ES-I3 (cell line): ENCODE measurements at regions not wholly inside any gene's neighbourhood (a gene's known extent, or its start where the extent isn't known, plus 50 kb on each side); places are given as distances from the start of the nearest gene placed in this dataset.

Experiments used
- H3K36me3 ChIP-seq: 2 replicates; pipeline ENCODE4 v1.6.1; 2013; ENCODE audit warnings: mild to moderate bottlenecking, low read length, control low read depth, moderate library complexity; ENCODE audit not compliant: insufficient read depth
- H3K4me1 ChIP-seq: 2 replicates; pipeline ENCODE4 v1.6.1; 2013; ENCODE audit warnings: mild to moderate bottlenecking, control low read depth, low read length; ENCODE audit not compliant: insufficient read depth
- H3K9ac ChIP-seq: 2 replicates; pipeline ENCODE4 v1.6.1; 2013; ENCODE audit warnings: low read depth, mild to moderate bottlenecking, low read length, moderate library complexity
- H3K9me3 ChIP-seq: 2 replicates; pipeline ENCODE4 v1.6.1; 2013; ENCODE audit warnings: mild to moderate bottlenecking, low read length, moderate library complexity; ENCODE audit not compliant: control insufficient read depth, insufficient read depth

DNA sequence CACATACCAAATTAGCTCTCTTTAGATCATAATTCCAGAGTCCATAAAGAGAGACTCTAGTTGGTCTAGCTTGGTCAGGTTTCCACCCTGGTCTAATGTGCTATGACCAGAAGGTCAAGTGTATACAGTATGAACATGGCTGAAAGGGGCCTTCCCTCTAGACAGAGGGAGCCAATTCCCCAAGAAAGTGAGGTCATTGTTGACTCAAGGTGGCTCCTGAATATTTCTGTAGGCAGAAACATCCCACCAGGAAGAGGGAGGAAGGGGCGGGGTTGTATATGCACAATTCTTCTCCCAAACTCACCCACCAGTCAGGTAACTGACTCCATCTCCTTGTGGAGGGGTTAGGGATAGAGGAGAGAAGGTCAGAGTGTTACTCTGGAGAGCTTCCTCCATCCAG is 281.8 kb upstream of the PLET1 start:
- H3K9ac ChIP-seq: no peak overlapping the region
- no peaks in the 10 kb centered on the region for H3K36me3 ChIP-seq
- H3K9me3 ChIP-seq: peaks cover 9% of the 10 kb centered on the region; the same call in 1 of the 2 replicates
- H3K4me1 ChIP-seq: no peaks in the 10 kb centered on the region

DNA sequence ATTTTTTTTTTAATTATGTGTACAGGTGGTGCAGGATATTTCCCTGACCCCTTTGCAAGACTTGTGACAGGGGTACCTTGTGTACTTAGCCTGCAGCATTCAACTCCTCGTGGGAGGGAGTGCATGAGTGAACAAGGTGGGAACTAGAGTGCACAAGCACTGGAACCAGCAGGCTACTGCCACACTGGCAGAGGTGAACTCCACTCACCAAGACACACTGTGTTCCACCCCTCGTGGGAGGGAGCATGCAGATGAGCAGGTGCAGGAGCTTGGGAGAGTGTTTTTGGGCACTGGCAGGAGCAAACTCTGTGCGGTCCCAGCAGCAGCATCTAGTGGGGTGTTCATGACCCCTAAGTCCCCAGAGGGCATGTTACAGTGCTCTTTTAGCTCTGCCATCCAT is 282.7 kb upstream of the PLET1 start:
- H3K9ac ChIP-seq: no peak overlapping the region
- no peaks in the 10 kb centered on the region for H3K4me1 ChIP-seq
- no peaks in the 10 kb centered on the region for H3K36me3 ChIP-seq
- peaks cover 9% of the 10 kb centered on the region; the same call in 1 of the 2 replicates for H3K9me3 ChIP-seq

DNA sequence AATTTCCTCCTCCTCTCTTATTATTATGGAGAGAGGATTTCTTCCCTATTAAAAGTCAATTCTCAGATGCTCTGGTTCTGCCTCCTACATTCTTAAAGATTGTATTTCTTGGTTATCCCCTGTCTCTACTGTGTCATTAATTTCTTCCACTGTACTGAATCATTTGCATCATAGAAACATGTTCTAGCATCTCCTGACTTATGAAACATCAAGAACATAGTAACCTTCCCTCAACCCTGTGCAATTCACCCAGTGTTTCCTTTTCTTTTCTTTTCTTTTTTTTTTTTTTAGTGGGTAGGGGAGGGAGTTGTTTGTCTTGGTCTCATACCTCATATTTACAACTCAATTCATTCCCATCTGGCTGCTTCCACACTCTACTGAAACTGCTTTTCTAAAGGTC is 288.0 kb upstream of the PLET1 start:
- no peaks in the 10 kb centered on the region for H3K36me3 ChIP-seq
- H3K9ac ChIP-seq: no peak overlapping the region
- no peaks in the 10 kb centered on the region for H3K4me1 ChIP-seq
- H3K9me3 ChIP-seq: no peaks in the 10 kb centered on the region

DNA sequence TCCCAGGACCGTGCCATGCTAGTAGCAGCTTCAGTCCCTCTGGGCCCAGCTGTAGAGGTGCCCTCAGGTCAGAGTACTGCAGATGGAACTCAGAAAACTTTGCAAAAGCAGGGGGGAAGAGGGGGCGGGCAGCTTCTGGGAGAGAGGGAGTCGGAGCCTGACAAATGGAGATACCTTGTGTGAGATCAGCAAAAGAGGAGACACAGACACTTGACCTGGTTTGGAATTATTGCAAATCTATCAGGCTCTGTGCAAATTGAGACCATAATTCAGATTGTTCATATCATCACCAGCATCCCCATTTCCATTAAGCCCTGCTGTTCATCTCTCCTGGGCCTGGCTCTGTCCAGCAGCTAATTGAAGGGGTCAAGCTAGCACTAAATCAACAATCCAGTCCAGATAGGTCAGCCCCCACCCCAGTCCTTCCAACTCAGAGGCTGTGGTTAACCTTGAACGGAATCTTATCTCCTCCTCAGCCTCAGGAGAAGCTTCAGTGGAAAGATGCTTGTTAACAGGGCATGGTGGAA is 292.6 kb upstream of the PLET1 start:
- Histone ChIP-seq H3K9me3 (no peaks in the 10 kb centered on the region), H3K4me1 (no peaks in the 10 kb centered on the region), H3K36me3 (no peaks in the 10 kb centered on the region), H3K9ac (no peak overlapping the region)

DNA sequence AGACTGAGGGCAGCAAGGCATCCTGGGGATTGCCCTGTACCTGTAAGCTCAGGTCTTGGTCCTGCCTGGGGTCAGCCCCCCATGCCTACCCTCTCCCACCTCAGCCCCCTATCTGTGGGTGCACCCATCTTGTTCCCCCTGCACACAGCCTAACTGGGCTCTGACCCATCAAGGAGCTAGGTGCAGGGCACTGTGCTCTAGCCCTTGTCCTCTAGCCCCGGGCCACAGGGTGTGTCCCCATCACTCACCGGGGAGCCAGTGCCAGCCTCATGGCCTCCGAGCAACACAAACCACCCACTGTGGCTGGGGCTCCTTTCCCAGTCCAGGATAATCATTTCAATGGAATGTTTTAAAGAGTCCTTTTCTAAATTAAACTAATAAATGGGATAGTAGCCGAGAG is 293.9 kb upstream of the PLET1 start:
- Histone ChIP-seq H3K36me3 (no peaks in the 10 kb centered on the region), H3K9ac (no peak overlapping the region), H3K9me3 (no peaks in the 10 kb centered on the region), H3K4me1 (no peaks in the 10 kb centered on the region)

DNA sequence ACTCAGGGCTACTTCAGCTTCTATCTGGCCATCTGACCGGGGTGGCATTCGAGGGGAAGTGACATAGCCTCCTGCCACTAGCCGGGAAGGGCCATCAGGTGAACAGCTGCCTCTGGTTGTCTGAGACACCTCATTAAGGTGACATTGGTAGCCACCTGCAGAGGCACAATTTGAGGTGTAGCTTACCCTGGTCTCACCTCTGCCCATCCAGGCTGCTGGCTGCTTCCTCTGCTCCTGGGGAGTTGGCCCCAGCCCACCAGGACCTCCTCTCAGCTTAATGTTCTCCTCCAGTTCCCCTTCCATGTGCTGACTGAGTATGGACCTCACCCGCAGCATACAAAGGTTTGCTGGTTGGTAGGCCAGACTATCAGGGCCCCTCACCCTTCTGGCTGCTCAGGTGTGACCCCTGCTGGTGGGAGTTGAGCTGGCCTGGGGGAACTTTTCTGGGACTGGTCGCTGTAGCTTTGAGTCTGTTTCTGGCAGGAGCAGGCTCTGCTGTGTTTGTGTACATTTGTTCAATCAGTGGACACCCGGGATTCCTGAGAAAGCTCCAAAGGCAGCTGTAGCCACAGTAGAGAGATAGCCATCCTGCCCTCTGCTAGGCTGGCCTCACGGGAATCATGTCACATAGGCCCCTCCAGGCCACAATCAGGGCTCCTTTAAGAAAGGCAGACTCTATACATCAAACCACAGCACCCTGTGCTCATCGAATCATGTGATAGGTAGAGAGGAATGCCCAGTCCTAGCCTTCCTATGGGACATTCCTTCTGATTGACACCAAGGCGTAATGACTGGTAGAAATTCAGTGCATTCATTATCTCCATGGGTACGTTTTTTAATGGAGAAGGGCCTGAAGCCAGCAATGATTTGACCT is 295.1 kb upstream of the PLET1 start:
- H3K9me3 ChIP-seq: no peaks in the 10 kb centered on the region
- H3K4me1 ChIP-seq: no peaks in the 10 kb centered on the region
- no peaks in the 10 kb centered on the region for H3K36me3 ChIP-seq
- no peak overlapping the region for H3K9ac ChIP-seq

DNA sequence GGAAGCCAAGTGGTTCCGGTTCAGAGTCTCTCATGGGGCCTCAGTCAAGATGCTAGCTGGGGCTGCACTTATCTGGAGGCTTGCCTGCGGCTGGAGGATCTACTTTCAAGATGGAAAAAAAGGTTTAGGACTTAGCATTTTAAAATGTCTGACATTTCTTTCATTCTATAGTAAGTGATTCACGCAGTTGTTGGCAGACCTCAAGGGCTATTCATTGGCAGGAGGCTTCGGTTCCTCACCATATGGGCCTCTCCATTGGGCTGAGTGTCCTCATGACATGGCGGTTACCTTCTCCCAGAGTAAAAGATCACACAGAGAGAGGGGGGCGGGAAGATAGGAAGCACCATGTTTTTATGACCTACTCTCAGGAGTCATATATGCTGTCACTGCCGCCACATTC is 298.0 kb upstream of the PLET1 start:
- no peaks in the 10 kb centered on the region for H3K36me3 ChIP-seq
- H3K4me1 ChIP-seq: no peaks in the 10 kb centered on the region
- H3K9ac ChIP-seq: no peak overlapping the region
- H3K9me3 ChIP-seq: no peaks in the 10 kb centered on the region

DNA sequence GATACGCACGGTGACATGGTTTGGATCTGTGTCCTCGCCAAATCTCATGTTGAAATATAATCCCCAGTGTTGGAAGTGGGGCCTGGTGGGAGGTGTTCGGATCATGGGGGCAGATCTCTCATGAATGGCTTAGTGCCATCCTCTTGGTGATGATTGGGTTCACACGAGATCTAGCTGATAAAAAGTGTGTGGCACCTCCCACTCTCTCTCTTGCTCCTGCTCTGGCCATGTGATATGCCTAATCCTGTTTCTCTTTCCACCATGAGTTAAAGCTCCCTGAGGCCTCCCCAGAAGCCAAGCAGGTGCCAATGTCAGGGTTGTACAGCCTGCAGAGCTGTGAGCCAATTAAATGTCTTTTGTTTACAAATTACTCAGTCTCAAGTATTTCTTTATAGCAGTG is 303.1 kb upstream of the PLET1 start:
- Histone ChIP-seq H3K9ac (no peak overlapping the region), H3K36me3 (no peaks in the 10 kb centered on the region), H3K9me3 (no peaks in the 10 kb centered on the region), H3K4me1 (no peaks in the 10 kb centered on the region; the same call in 1 of the 2 replicates)

DNA sequence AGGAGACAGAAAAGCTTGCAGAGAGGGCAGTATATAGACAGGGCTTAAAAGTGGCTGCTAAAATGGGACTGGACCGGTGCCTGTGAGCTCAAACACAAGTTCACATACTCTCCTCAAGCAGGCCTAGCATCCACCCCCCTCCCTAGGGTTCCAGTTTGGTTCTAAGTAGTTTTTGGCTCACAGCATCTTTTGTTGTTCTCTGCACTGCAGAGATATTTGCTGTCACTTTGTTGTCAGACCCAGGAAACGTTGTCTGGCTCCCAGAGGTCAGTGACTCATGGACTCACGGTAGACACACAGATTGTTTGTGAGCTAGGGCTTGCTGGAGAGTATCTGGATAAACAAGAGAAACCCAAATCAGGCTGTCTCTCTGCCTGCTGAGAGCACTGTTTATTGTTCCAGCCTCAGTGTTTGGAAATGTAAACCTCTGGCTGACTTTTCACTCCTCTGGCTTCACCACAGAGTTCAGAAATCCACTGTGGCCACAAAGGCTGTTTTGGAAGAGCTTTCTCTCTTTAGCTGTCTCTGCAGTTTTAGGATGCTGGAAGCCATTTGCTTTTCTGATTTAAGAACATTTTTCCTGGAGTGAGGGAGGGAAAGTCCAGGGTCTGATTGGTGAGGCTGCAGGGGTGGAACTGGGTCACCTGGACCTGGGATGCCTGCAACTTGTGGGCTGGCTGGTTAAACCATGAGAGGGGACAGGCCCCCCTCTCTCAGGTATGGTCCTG is 303.7 kb upstream of the PLET1 start:
- H3K4me1 ChIP-seq: no peaks in the 10 kb centered on the region; the same call in 1 of the 2 replicates
- H3K9ac ChIP-seq: no peak overlapping the region
- no peaks in the 10 kb centered on the region for H3K9me3 ChIP-seq
- no peaks in the 10 kb centered on the region for H3K36me3 ChIP-seq

DNA sequence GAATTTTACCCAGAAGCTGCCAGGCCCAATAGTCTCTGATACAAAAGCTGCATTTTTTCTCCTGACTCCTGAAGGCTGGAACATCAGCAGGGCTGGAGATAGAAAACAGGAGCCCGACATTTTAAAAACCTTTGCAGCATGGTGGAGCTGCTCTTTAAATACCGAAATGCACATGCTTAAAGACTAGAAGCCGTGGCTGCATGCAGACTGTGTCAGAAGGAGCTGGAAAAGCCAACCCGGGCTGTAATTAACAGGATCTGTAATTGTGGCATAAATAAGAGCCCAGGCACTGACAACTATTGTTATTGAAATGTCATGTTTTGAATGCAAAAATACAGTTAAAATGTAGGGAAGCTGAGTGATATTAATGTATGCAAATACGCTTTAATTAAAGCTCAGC is 304.9 kb upstream of the PLET1 start:
- Histone ChIP-seq H3K36me3 (no peaks in the 10 kb centered on the region), H3K9ac (no peak overlapping the region), H3K4me1 (no peaks in the 10 kb centered on the region; the same call in 1 of the 2 replicates), H3K9me3 (no peaks in the 10 kb centered on the region)

DNA sequence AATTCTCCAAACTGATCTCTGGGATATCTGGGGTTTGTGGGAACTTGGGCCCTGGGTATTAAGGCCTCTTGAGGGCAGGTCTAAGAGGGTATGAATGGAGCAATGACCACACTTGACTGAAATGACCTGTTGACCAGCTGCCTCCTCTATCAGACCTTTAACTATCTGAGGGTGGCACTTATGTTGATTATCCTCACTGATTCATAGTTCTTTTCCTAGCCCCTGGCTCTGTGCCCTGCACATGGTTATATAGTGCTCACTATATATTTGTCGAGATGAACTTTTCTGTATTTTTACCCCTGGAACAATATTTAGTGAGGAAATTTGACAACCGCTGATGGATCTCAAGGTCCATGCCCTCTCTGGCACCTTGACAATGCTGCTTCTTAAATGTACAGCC is 305.5 kb upstream of the PLET1 start:
- H3K36me3 ChIP-seq: no peaks in the 10 kb centered on the region

DNA sequence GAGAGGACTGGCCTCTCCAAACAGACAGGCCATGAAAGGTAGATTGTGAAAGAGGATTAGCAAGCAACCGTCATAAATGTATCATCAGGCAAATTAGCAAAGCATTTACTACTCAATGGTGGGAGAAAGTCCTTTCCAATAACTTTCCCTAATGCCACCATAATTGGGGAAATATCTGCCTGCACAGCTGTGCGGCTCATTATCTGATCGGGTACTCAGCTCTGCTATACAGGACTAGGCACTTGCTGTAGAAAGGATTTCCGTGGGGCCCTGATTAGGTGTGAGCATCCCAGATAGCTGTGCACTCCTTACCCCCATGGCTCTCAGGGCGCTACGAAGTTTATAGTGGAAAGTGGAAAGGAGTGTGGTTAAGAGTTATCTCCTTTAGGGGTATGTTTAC is 309.7 kb upstream of the PLET1 start:
- H3K9ac ChIP-seq: no peak overlapping the region
- no peaks in the 10 kb centered on the region for H3K9me3 ChIP-seq
- no peaks in the 10 kb centered on the region for H3K36me3 ChIP-seq
- H3K4me1 ChIP-seq: no peaks in the 10 kb centered on the region

More for the DNA sequence above, 305.5 kb upstream of the PLET1 start:
- Histone ChIP-seq H3K9ac (no peak overlapping the region), H3K9me3 (no peaks in the 10 kb centered on the region), H3K4me1 (no peaks in the 10 kb centered on the region; the same call in 1 of the 2 replicates)

DNA sequence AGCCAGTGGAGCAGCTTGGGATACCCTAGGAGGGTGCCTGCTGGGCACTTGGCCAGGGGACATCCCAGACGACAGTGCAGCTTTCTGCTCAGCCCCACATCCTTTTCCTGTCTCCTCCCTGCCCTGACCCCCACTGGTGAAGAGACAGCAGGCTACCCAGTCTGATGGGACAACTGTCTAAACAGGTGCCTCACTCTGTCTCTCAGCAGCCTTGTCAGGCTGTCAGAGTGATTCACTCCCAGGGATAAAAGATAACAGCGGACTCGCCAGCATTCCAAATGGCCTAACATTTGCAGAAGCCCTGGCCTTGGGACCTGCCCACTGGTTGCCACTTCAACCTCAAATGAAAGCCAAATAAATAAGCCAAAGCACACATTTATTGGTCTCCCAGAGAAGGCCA is 318.6 kb upstream of the PLET1 start:
- Histone ChIP-seq H3K4me1 (no peaks in the 10 kb centered on the region), H3K9me3 (no peaks in the 10 kb centered on the region), H3K36me3 (no peaks in the 10 kb centered on the region), H3K9ac (no peak overlapping the region)

DNA sequence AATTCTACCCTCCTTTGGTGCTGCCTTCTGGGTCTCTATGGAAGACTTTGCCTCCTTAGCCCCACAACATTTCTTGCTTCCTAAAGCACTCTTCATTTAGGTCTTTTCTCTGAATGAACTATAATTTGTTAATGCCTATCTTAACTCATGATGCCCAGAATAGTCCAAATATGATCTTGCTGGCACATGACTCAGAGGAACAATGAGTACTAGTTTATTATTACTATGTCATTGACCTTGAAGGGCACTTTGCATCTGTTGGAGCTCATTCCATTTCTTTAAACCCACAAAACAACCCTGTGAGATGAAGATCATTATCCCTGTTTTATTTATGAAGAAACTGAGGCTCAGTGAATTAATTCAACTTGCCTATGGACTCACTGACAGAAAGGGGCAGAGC is 320.2 kb upstream of the PLET1 start:
- no peaks in the 10 kb centered on the region for H3K36me3 ChIP-seq
- H3K9ac ChIP-seq: no peak overlapping the region

DNA sequence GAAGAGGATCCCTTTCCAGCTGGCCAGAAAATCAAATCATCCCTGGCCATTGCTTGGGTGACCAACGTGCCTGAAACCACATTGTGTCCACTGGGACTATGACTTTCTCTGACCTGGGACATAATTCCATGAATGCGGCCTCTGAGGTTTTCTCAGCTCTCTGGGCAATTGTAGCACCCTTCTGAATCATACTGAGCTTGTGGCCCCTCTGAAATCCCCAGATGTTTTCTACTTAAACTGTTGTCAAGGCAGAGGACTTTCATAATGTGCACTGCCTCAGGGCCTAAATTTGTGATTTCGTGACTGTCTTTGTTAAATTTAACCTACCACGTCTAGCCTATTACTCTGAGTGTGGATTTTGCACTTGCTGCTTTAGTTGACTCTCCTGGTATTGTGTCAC is 321.1 kb upstream of the PLET1 start:
- Histone ChIP-seq H3K4me1 (no peaks in the 10 kb centered on the region), H3K9ac (no peak overlapping the region), H3K36me3 (no peaks in the 10 kb centered on the region), H3K9me3 (no peaks in the 10 kb centered on the region)

More for the DNA sequence above, 320.2 kb upstream of the PLET1 start:
- no peaks in the 10 kb centered on the region for H3K9me3 ChIP-seq
- H3K4me1 ChIP-seq: no peaks in the 10 kb centered on the region
